Osteocyte (in vitro differentiated cells): ENCODE measurements at regions not wholly inside any gene's neighbourhood (a gene's known extent, or its start where the extent isn't known, plus 50 kb on each side); places are given as distances from the start of the nearest gene placed in this dataset.

Experiments
- DNase-seq: peaks from one replicate; pipeline ENCODE4 v3.0.0; 2021; ENCODE audit warnings: mixed read lengths; ENCODE audit not compliant: unreplicated experiment; ENCODE audit errors: extremely low spot score
- H3K27ac Mint-ChIP-seq: one replicate; pipeline ENCODE4 v1.8.0; 2021; ENCODE audit warnings: mild to moderate bottlenecking, mixed read lengths; ENCODE audit not compliant: unreplicated experiment
- H3K27me3 Mint-ChIP-seq: one replicate; pipeline ENCODE4 v1.8.0; 2021; ENCODE audit warnings: mixed read lengths; ENCODE audit not compliant: unreplicated experiment
- H3K36me3 Mint-ChIP-seq: one replicate; pipeline ENCODE4 v1.8.0; 2021; ENCODE audit warnings: mixed read lengths; ENCODE audit not compliant: unreplicated experiment
- H3K4me1 Mint-ChIP-seq: one replicate; pipeline ENCODE4 v1.8.0; 2021; ENCODE audit warnings: mixed read lengths; ENCODE audit not compliant: unreplicated experiment
- H3K4me3 Mint-ChIP-seq: one replicate; pipeline ENCODE4 v1.8.0; 2021; ENCODE audit warnings: mild to moderate bottlenecking, moderate library complexity, mixed read lengths; ENCODE audit not compliant: unreplicated experiment
- H3K9me3 Mint-ChIP-seq: one replicate; pipeline ENCODE4 v1.8.0; 2021; ENCODE audit warnings: mixed read lengths; ENCODE audit not compliant: unreplicated experiment
- CTCF ChIP-seq: fragments of 200-600 bp; sonication (generic); IDR thresholded peaks from 2 replicates; pipeline ENCODE4 v1.5.0; 2021; ENCODE audit warnings: antibody characterized with exemption, mild to moderate bottlenecking, moderate library complexity

- peaks cover 26% of the 10 kb centered on the region for H3K9me3 Mint-ChIP-seq
- no peak for TF ChIP-seq CTCF
- no peaks in the 10 kb centered on the region for H3K27me3 Mint-ChIP-seq
- no peak for DNase-seq
- no peaks in the 10 kb centered on the region for H3K4me1 Mint-ChIP-seq
- no peaks in the 10 kb centered on the region for H3K36me3 Mint-ChIP-seq
- H3K4me3 Mint-ChIP-seq = no peak overlapping the region
- H3K27ac Mint-ChIP-seq = no peak overlapping the region
These were observed 81.1 kb upstream of the ACTRT2 start for GRCh38 chr1:2940178-2940577.

- TF ChIP-seq CTCF = no peak
- Mint-ChIP-seq H3K4me3 (no peak overlapping the region), H3K36me3 (no peaks in the 10 kb centered on the region), H3K9me3 (peaks cover 26% of the 10 kb centered on the region), H3K27ac (no peak overlapping the region), H3K4me1 (no peaks in the 10 kb centered on the region), H3K27me3 (no peaks in the 10 kb centered on the region)
- no peak for DNase-seq
These were observed 80.2 kb upstream of the ACTRT2 start for GRCh38 chr1:2941040-2941439.

GRCh38 chr1:2941907-2942306 is 79.4 kb upstream of the ACTRT2 start:
- no peak overlapping the region for H3K4me3 Mint-ChIP-seq
- H3K9me3 Mint-ChIP-seq = peaks cover 26% of the 10 kb centered on the region
- no peaks in the 10 kb centered on the region for H3K4me1 Mint-ChIP-seq
- no peak for DNase-seq
- H3K27ac Mint-ChIP-seq = no peak overlapping the region
- H3K36me3 Mint-ChIP-seq = no peaks in the 10 kb centered on the region
- no peaks in the 10 kb centered on the region for H3K27me3 Mint-ChIP-seq
- TF ChIP-seq CTCF = no peak

- no peak for DNase-seq
- TF ChIP-seq CTCF = no peak
- H3K4me3 Mint-ChIP-seq = no peak overlapping the region
- no peaks in the 10 kb centered on the region for H3K4me1 Mint-ChIP-seq
- H3K36me3 Mint-ChIP-seq = no peaks in the 10 kb centered on the region
- peaks cover 26% of the 10 kb centered on the region for H3K9me3 Mint-ChIP-seq
- no peaks in the 10 kb centered on the region for H3K27me3 Mint-ChIP-seq
- no peak overlapping the region for H3K27ac Mint-ChIP-seq
These were observed 78.9 kb upstream of the ACTRT2 start for GRCh38 chr1:2942410-2942809.

- Mint-ChIP-seq H3K9me3 (peaks cover 18% of the 10 kb centered on the region), H3K4me1 (no peaks in the 10 kb centered on the region), H3K4me3 (no peak overlapping the region), H3K36me3 (no peaks in the 10 kb centered on the region), H3K27ac (no peak overlapping the region), H3K27me3 (no peaks in the 10 kb centered on the region)
- TF ChIP-seq CTCF = no peak
- DNase-seq = no peak
These were observed 77.5 kb upstream of the ACTRT2 start for GRCh38 chr1:2943686-2944260.
